Activated CD8-positive, alpha-beta T cell treated with anti-CD3 and anti-CD28 coated beads, Interleukin-2, amount 10 ng/mL, durations not matched to agents 7 days and 5 days (primary cell): ENCODE measurements at regions not wholly inside any gene's neighbourhood (a gene's known extent, or its start where the extent isn't known, plus 50 kb on each side); places are given as distances from the start of the nearest gene placed in this dataset.

ENCODE experiments used
- ATAC-seq: fragments of 150-1000 bp; cut with Tn5 transposase; one replicate; pipeline ENCODE4 v1.10.0; 2021; ENCODE audit warnings: moderate library complexity
- CTCF ChIA-PET: fragments of 350-600 bp; sonication (Branson Sonifier 250); formaldehyde crosslinking; loops from one replicate; lab custom pipeline; 2021; ENCODE audit warnings: antibody characterized with exemption; lab: Charles Lee
- POLR2A ChIA-PET: fragments of 350-600 bp; sonication (Branson Sonifier 250); formaldehyde crosslinking; loops from one replicate; lab custom pipeline; 2021; ENCODE audit warnings: antibody characterized with exemption; lab: Charles Lee
- DNase-seq: peaks from one replicate; pipeline ENCODE4 v3.0.0-alpha.2; 2020
- H3K27ac Mint-ChIP-seq: one replicate; pipeline ENCODE4 v1.8.0; 2021; ENCODE audit warnings: mild to moderate bottlenecking, mixed read lengths
- H3K27me3 Mint-ChIP-seq: one replicate; pipeline ENCODE4 v1.8.0; 2021; ENCODE audit warnings: low read depth, mixed read lengths
- H3K36me3 Mint-ChIP-seq: one replicate; pipeline ENCODE4 v1.8.0; 2021; ENCODE audit warnings: low read depth, mixed read lengths
- H3K4me1 Mint-ChIP-seq: one replicate; pipeline ENCODE4 v1.8.0; 2021; ENCODE audit warnings: low read depth, mixed read lengths
- H3K4me3 Mint-ChIP-seq: one replicate; pipeline ENCODE4 v1.8.0; 2021; ENCODE audit warnings: mild to moderate bottlenecking, mixed read lengths
- H3K9me3 Mint-ChIP-seq: one replicate; pipeline ENCODE4 v1.8.0; 2022; ENCODE audit warnings: mixed read lengths; ENCODE audit not compliant: insufficient read depth

GRCh38 chr15:86021281-86022264 lies 58.1 kb upstream of the AGBL1 start:
- POLR2A ChIA-PET, result no interaction called here
- no peak overlapping the region for H3K27ac Mint-ChIP-seq
- ATAC-seq (no peak), DNase-seq (no peak)
- H3K4me1 Mint-ChIP-seq, result no peaks in the 10 kb centered on the region
- CTCF ChIA-PET, result no interaction called here
- no peak overlapping the region for H3K4me3 Mint-ChIP-seq
- no peaks in the 10 kb centered on the region for H3K9me3 Mint-ChIP-seq
- no peaks in the 10 kb centered on the region for H3K27me3 Mint-ChIP-seq
- H3K36me3 Mint-ChIP-seq, result no peaks in the 10 kb centered on the region

GRCh38 chr15:86028961-86029360 lies 50.7 kb upstream of the AGBL1 start:
- ATAC-seq, result no peak
- H3K36me3 Mint-ChIP-seq, result no peaks in the 10 kb centered on the region
- no peak overlapping the region for H3K4me3 Mint-ChIP-seq
- CTCF ChIA-PET, result no interaction called here
- no peaks in the 10 kb centered on the region for H3K9me3 Mint-ChIP-seq
- no peaks in the 10 kb centered on the region for H3K4me1 Mint-ChIP-seq
- H3K27ac Mint-ChIP-seq, result no peak overlapping the region
- no peaks in the 10 kb centered on the region for H3K27me3 Mint-ChIP-seq
- DNase-seq, result no peak
- POLR2A ChIA-PET, result no interaction called here
